KMS-11 (cell line): ENCODE measurements at regions not wholly inside any gene's neighbourhood (a gene's known extent, or its start where the extent isn't known, plus 50 kb on each side); places are given as distances from the start of the nearest gene placed in this dataset.

Experiments used
- H2AFZ ChIP-seq: fragments of 200-600 bp; sonication (generic); 2 replicates; pipeline ENCODE4 v1.6.1; 2016; ENCODE audit warnings: antibody characterized with exemption, mixed run types, low read depth
- H3K27ac ChIP-seq: fragments of 200-600 bp; sonication (generic); 2 replicates; pipeline ENCODE4 v1.6.1; 2016; ENCODE audit warnings: mild to moderate bottlenecking, mixed run types
- H3K27me3 ChIP-seq: fragments of 200-600 bp; sonication (generic); 2 replicates; pipeline ENCODE4 v1.6.1; 2017; ENCODE audit warnings: mild to moderate bottlenecking, low read depth, mixed run types, moderate library complexity; ENCODE audit not compliant: insufficient read depth
- H3K36me3 ChIP-seq: fragments of 200-600 bp; sonication (generic); 2 replicates; pipeline ENCODE4 v1.6.1; 2017; ENCODE audit warnings: mild to moderate bottlenecking, mixed run types; ENCODE audit not compliant: insufficient read depth
- H3K4me1 ChIP-seq: fragments of 200-600 bp; sonication (generic); 2 replicates; pipeline ENCODE4 v1.6.1; 2016; ENCODE audit warnings: mild to moderate bottlenecking, low read depth, mixed run types; ENCODE audit not compliant: poor library complexity, severe bottlenecking
- H3K4me2 ChIP-seq: fragments of 200-600 bp; sonication (generic); 2 replicates; pipeline ENCODE4 v1.7.0; 2016; ENCODE audit warnings: mild to moderate bottlenecking, mixed run types
- H3K4me3 ChIP-seq: fragments of 200-600 bp; sonication (generic); IDR thresholded peaks from 2 replicates; pipeline ENCODE4 v1.6.1; 2017; ENCODE audit warnings: low read depth, low read length, mixed read lengths; ENCODE audit not compliant: insufficient read depth
- H3K79me2 ChIP-seq: fragments of 200-600 bp; sonication (generic); 2 replicates; pipeline ENCODE4 v1.6.1; 2016; ENCODE audit warnings: low read depth, mixed run types; ENCODE audit not compliant: insufficient read depth
- H3K9ac ChIP-seq: fragments of 200-600 bp; sonication (generic); 2 replicates; pipeline ENCODE4 v1.6.1; 2016; ENCODE audit warnings: mild to moderate bottlenecking, mixed run types
- H4K20me1 ChIP-seq: fragments of 200-600 bp; sonication (generic); 2 replicates; pipeline ENCODE4 v1.6.1; 2016; ENCODE audit warnings: mild to moderate bottlenecking, mixed run types; ENCODE audit not compliant: insufficient read depth
- TF ChIP-seq, protein P1 (sequence below): fragments of 200-600 bp; sonication (generic); conservative IDR thresholded peaks from 2 replicates; pipeline ENCODE4 v1.6.1; 2017; ENCODE audit warnings: low read depth, mild to moderate bottlenecking, antibody characterized with exemption, low read length, moderate library complexity, mixed read lengths

DNA sequence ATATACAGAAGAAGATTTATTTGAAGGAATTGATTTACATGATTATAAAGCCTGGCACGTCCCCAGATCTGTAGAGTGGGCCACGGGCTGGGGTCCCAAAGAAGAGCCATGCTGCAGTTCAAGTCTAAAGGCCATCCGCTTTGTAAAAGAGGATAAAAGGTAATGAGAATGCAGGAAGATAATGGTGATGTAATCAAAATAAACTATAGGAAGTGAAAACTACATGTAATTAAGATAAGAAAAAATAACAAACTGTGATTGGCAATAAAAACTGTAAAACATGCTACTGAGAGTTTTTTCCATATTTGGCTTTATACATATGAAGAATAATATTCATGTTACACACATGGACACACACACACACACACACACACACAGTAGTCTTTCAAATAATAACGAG lies 59.0 kb upstream of the TMEFF2 start:
- no peak overlapping the region for H3K9ac ChIP-seq
- H4K20me1 ChIP-seq, result no peaks in the 10 kb centered on the region
- no peaks in the 10 kb centered on the region for H3K79me2 ChIP-seq
- H3K4me1 ChIP-seq, result no peaks in the 10 kb centered on the region
- H3K36me3 ChIP-seq, result no peaks in the 10 kb centered on the region
- H3K27me3 ChIP-seq, result no peaks in the 10 kb centered on the region
- H3K4me2 ChIP-seq, result no peak overlapping the region
- no peak overlapping the region for H3K4me3 ChIP-seq
- TF ChIP-seq, protein P1, sequence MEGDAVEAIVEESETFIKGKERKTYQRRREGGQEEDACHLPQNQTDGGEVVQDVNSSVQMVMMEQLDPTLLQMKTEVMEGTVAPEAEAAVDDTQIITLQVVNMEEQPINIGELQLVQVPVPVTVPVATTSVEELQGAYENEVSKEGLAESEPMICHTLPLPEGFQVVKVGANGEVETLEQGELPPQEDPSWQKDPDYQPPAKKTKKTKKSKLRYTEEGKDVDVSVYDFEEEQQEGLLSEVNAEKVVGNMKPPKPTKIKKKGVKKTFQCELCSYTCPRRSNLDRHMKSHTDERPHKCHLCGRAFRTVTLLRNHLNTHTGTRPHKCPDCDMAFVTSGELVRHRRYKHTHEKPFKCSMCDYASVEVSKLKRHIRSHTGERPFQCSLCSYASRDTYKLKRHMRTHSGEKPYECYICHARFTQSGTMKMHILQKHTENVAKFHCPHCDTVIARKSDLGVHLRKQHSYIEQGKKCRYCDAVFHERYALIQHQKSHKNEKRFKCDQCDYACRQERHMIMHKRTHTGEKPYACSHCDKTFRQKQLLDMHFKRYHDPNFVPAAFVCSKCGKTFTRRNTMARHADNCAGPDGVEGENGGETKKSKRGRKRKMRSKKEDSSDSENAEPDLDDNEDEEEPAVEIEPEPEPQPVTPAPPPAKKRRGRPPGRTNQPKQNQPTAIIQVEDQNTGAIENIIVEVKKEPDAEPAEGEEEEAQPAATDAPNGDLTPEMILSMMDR, result no peak
- no peak overlapping the region for H3K27ac ChIP-seq
- H2AFZ ChIP-seq, result no peak overlapping the region

DNA sequence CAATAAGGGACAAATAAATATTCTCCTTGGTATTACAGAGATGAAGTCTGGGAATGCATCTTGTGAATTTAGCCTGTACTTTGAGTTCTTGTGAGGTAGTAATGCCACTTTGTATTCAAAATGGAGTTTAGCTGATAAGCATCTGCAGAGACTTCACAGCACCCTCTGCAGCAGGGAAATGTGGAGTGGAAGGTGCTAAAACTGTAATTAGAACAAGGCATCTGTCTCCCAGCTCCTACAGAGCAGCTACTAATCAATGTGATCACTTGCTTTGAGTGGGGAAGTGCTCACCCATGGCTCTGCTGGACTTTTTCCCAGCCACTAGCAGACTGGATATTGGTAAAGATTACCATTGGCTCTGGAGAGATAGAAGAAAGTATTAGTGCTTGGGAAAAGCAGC lies 56.2 kb upstream of the TMEFF2 start:
- H3K4me1 ChIP-seq, result no peaks in the 10 kb centered on the region
- no peaks in the 10 kb centered on the region for H3K79me2 ChIP-seq
- no peak overlapping the region for H3K27ac ChIP-seq
- TF ChIP-seq, protein P1, result no peak
- H2AFZ ChIP-seq, result no peak overlapping the region
- no peaks in the 10 kb centered on the region for H4K20me1 ChIP-seq
- no peaks in the 10 kb centered on the region for H3K27me3 ChIP-seq
- no peaks in the 10 kb centered on the region for H3K36me3 ChIP-seq
- no peak overlapping the region for H3K4me2 ChIP-seq
- H3K9ac ChIP-seq, result no peak overlapping the region
- H3K4me3 ChIP-seq, result no peak overlapping the region

DNA sequence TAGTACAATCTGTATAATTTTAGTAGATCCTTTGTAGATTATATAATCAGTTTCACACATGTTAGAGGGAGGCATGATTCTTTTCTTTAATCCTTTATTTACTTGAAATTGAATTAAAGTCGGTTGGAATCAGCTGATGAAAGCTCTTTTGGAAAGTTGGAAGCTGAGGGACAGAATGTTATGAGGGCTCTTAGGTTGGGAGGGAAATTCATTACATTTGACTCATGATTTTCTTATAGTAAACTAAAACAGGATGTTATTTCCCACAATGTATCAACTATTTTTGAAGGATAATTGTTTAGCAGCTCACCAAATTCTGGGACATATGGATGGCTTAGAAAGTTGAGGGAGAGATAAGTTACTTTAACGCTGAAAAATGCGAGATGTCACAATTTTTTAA lies 52.7 kb upstream of the TMEFF2 start:
- H3K4me1 ChIP-seq, result no peaks in the 10 kb centered on the region
- H3K36me3 ChIP-seq, result no peaks in the 10 kb centered on the region
- H3K4me3 ChIP-seq, result no peak overlapping the region
- H3K27ac ChIP-seq, result no peak overlapping the region
- no peaks in the 10 kb centered on the region for H4K20me1 ChIP-seq
- no peak overlapping the region for H3K9ac ChIP-seq
- TF ChIP-seq, protein P1, result no peak
- H2AFZ ChIP-seq, result no peak overlapping the region
- H3K4me2 ChIP-seq, result no peak overlapping the region
- H3K79me2 ChIP-seq, result no peaks in the 10 kb centered on the region
- H3K27me3 ChIP-seq, result no peaks in the 10 kb centered on the region

DNA sequence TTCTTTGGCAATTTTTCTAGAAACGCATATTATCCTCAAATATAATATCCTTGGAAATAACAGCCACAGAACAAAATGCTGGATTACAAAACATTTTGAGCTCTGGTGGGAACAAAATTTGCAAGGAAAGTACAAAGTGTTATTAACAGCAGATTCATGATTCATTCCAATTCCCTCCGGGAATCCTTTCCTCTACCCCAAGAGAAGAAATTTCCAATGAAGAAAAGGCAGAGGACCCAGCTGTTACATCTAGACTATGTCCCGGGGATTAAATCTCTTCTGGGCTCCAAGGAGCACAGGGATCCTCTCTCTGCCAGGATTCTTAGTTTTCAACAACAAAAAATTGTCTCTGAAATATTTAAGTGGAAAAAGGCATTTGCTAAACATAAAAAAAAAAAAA lies 51.6 kb upstream of the TMEFF2 start:
- H3K27ac ChIP-seq, result no peak overlapping the region
- no peak overlapping the region for H3K9ac ChIP-seq
- H3K27me3 ChIP-seq, result no peaks in the 10 kb centered on the region
- no peaks in the 10 kb centered on the region for H3K36me3 ChIP-seq
- H3K79me2 ChIP-seq, result no peaks in the 10 kb centered on the region
- no peak overlapping the region for H3K4me3 ChIP-seq
- no peaks in the 10 kb centered on the region for H4K20me1 ChIP-seq
- H2AFZ ChIP-seq, result no peak overlapping the region
- H3K4me1 ChIP-seq, result no peaks in the 10 kb centered on the region
- TF ChIP-seq, protein P1, result no peak
- H3K4me2 ChIP-seq, result no peak overlapping the region

DNA sequence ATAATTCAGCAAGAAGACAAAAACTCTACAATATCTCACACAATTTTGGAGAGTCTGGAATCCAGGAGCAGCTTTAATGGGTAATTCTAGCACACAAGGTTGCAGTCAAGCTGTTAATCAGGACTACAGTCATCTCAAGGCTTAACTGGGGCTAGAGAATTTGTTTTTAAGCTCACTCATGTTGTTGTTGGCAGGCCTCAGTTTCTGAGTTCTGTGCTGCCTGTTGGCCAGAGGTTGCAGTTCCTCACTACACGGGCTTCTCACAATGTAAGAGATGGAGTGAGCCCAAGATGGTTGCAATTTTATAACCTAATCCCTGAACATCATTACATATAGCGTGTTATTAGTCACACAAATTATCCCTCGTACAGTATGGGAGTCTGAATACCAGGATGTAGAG lies 50.6 kb upstream of the TMEFF2 start:
- H3K27me3 ChIP-seq, result no peaks in the 10 kb centered on the region
- TF ChIP-seq, protein P1, result no peak
- no peak overlapping the region for H3K4me3 ChIP-seq
- no peaks in the 10 kb centered on the region for H3K79me2 ChIP-seq
- no peak overlapping the region for H3K27ac ChIP-seq
- no peak overlapping the region for H2AFZ ChIP-seq
- no peaks in the 10 kb centered on the region for H4K20me1 ChIP-seq
- no peak overlapping the region for H3K9ac ChIP-seq
- H3K4me2 ChIP-seq, result no peak overlapping the region
- no peaks in the 10 kb centered on the region for H3K36me3 ChIP-seq
- H3K4me1 ChIP-seq, result no peaks in the 10 kb centered on the region
